NCI-H69 (cell line): ENCODE measurements at regions not wholly inside any gene's neighbourhood (a gene's known extent, or its start where the extent isn't known, plus 50 kb on each side); places are given as distances from the start of the nearest gene placed in this dataset.
A peak's percentile ranks its signal among the peaks of the same experiment; 100 is the strongest.

ENCODE experiments used
- DNase-seq: peaks from one replicate; lab custom pipeline; 2025; lab: John Stamatoyannopoulos, UW

GRCh38 chr6:105966481-105966880 is 119.7 kb upstream of the PRDM1 start:
- no peak for DNase-seq

GRCh38 chr6:105964979-105965760 is 121.0 kb upstream of the PRDM1 start:
- DNase-seq: no peak

DNA sequence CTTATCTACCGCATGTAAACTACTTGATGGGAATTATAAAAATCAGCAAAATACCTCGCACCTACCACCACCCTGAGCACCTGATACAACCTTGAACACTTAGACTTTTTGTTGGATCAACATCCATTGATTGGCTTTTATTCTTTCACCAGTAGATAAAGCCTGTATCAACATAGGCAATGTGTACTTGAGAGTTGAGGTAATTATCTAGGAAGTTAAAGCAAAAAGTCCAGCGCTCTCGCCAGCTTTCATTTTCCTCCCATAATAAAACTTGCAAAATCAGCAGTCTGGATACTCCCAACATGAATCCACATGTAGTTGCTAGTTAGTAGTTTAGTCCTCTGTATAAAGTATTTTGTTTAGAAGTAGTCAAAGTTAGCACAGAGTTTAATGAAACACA is 132.0 kb upstream of the PRDM1 start:
- no peak for DNase-seq

DNA sequence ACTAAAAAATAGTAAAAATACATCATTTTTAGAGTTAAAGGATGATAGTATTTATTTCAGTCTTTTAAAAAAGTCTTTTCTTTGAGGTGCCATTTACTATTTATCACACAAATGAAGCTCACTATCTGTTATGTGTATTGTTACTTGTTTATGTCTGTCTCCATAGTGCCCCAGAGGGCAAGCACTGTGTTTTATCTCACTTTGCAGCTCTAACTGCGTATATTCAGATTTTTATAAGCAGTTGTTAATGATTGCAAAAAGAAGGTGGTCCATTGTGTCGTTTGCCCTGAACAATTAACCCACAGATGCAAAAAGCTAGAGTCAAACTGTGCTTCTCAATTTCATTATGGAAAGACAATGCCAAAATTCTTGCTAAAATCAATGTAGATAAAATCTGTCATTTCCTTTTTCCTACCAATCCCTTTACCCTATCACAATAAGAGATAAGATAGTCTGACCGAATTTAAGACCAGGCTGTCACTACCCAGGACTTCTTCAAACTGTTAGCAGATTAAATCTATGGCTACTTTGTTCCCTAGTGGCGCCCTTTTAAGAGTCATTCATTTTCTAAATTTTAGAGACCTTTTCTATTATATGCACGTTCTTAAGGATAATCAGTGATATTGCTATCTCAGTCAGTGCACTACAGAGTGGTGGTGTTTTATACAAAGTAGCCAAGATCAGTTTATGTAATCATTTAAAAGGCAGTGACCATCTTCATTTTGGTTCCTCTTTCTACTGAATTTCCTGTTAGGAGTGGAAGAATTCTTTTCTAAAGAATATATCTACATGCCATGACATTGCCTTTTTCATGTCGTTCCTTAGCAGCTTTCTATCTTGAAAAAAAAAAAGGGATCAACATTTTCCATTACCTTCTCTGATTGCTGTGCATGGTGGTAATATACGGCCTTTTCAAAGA is 133.1 kb upstream of the PRDM1 start:
- no peak for DNase-seq

GRCh38 chr6:105952326-105952725 is 133.8 kb upstream of the PRDM1 start:
- DNase-seq: no peak

GRCh38 chr6:105951322-105951721 is 134.8 kb upstream of the PRDM1 start:
- no peak for DNase-seq

DNA sequence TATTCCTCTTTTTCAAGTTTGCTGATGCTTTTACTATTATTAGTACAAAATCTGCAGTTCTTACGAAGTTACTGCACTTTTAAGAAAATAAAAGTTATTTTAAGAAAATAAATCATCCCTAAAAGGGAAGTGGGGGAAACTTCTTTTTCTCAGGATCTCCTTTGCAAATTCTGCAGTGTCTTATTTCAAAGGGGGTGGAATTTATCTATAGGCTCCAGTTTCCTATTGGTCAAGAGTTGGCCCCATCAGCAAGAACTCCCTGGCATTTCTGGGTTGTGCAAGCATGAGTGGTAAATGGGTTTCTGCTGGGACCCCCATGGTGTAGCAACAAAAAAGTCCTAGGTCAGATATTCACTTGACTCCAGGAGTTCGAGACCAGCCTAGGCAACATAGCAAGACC is 136.3 kb upstream of the PRDM1 start:
- no peak for DNase-seq

DNA sequence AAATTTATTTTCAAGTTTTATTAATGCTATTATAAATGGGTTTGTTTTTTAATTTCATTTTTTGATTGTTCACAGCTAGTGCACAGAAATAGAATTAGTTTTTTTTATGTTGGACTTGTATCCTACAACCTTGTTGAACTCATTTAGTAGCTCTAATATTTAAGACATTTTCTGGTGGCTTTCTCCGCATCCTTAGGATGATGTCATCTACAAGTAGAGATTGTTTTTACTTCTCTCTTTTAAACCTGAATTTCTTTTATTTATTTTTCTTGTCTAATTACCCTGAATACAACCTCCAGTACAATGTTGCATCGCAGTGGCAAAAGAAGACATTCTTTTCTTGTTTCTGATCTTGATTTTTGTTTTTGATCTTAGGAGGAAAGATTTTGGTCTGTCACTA is 142.6 kb upstream of the PRDM1 start:
- DNase-seq: no peak

GRCh38 chr6:105941621-105942412 is 144.3 kb upstream of the PRDM1 start:
- DNase-seq: no peak

- DNase-seq: no peak
Measured at GRCh38 chr6:105940990-105941389, 145.1 kb upstream of the PRDM1 start.

DNA sequence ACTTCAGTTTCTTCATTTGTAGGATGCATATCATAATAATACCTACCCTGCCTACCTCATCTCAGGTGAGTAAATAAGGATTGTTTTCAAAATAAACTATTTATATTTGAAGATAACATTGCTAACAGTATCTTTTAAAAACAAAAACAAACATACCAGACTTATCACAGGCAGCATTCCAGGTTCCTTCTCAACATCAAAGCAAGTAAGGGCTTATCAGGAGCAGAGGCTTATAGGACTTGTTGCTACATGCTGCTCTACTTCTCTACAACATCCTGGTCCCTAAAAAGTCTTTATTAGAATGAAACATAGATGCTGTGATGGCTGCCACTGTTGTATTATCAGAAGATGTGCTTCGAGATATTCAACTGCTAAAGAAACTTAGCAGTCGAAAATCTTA is 149.2 kb upstream of the PRDM1 start:
- DNase-seq: no peak

DNA sequence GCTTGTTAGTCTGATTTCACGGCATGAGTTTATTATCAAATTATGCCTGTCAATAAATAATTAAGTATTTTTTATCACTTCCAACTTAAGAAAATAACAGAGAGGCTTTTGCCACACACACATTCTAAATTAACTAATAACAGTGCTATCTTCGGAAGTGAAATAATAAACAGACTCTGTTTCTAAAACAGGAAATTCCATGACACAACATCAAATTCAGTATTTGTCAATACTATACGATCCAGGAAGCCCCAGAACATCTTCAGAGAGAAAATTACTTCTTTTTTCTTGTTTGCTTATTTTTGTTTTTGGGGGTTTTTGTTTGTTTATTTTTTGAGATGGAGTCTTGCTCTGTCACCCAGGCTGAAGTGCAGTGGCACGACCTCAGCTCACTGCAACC is 150.7 kb upstream of the PRDM1 start:
- DNase-seq: no peak

GRCh38 chr6:105934708-105935107 is 151.4 kb upstream of the PRDM1 start:
- DNase-seq: no peak

DNA sequence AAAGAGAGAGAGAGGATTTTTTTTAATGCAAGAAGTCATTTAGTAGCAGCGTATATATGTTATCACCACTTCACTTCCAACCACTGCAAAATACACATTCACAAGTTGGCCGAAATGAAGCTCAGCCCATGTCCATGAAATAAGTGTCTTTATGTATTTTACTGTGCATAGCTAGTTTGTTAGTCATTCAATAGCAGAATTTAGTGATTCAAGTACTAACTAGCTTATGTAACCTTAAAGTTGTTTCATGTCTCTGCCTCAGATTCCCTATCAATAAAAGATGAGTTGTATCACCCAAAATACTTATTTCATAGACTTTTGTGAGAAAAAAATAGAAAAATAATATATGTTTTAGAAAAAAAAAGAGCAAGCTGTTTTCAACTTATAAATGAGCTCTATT is 153.7 kb upstream of the PRDM1 start:
- no peak for DNase-seq

- DNase-seq: no peak
Measured at GRCh38 chr6:105929626-105930025, 156.5 kb upstream of the PRDM1 start.

- DNase-seq: no peak
Measured at GRCh38 chr6:105926318-105926717, 159.8 kb upstream of the PRDM1 start.

- no peak for DNase-seq
Measured at GRCh38 chr6:105925706-105926105, 160.4 kb upstream of the PRDM1 start.

- DNase-seq: no peak
Measured at GRCh38 chr6:105921781-105922180, 164.4 kb upstream of the PRDM1 start.

GRCh38 chr6:105920071-105920470 is 166.1 kb upstream of the PRDM1 start:
- DNase-seq: no peak

DNA sequence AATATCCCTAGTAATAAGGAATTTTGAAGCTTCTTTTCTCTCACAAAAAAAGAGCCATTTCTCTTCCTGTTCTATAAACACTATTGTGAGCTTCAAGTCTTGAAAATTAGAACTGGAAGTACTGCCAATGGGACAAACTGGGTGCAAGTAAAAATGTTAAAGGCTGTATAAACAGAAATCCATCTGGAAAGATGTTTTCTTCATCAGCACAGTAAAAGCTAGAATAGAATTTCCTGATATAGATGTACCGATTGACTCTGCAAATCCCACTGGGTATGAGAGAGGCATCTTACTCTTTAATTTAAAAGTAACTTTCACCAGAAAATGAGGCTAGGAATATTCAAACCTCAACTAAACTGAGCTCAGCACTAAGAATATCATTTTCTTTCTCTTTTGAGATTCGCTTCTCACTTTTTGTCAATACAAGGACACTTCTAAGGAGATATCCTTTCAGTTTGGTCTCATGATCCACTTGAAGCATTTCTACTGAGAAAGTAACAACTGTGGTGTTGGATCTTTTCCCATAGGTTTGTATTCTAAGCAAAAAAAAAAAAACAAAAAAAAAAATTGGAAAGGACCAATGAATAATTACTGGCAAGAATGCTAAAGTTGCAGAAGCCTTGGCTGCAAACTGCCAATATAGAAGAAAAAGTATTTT is 169.0 kb upstream of the PRDM1 start:
- DNase-seq: no peak

- peak; percentile 26 for DNase-seq
Measured at GRCh38 chr6:105911106-105911629, 175.0 kb upstream of the PRDM1 start.

GRCh38 chr6:105909106-105909505 is 177.0 kb upstream of the PRDM1 start:
- DNase-seq: no peak
